HTR-8/SVneo (cell line): ENCODE measurements at regions not wholly inside any gene's neighbourhood (a gene's known extent, or its start where the extent isn't known, plus 50 kb on each side); places are given as distances from the start of the nearest gene placed in this dataset.

ENCODE experiments used
- DNase-seq: peaks from one replicate; pipeline ENCODE4 v3.0.0; 2011; ENCODE audit warnings: low spot score, mixed read lengths; ENCODE audit not compliant: insufficient read length
- FAIRE-seq: peaks from 2 replicates; lab custom pipeline; 2011; peaks lifted over from hg19 to GRCh38; lab: Jason Lieb, UNC

DNA sequence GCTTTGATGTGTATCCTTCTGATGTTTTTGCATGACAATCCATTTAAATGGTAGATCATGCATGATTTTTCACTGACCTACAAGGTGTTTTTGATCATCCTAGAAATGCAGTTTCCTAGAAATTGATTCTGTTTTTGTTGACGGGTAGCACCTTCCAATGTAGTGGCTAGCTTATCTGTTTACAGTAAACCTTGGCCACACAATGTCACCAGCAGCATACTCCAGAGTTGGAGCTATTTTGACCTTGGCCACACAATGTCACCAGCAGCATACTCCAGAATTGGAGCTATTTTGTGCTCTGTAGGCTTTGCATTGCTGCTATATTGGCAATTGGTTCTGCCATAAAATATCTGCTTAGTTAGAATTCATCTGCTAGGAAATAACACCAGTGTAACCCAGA lies 74.6 kb upstream of the NAA20 start:
- FAIRE-seq (no peak), DNase-seq (no peak)

GRCh38 chr20:19943061-19943521 lies 74.1 kb upstream of the NAA20 start:
- DNase-seq (no peak), FAIRE-seq (no peak)

DNA sequence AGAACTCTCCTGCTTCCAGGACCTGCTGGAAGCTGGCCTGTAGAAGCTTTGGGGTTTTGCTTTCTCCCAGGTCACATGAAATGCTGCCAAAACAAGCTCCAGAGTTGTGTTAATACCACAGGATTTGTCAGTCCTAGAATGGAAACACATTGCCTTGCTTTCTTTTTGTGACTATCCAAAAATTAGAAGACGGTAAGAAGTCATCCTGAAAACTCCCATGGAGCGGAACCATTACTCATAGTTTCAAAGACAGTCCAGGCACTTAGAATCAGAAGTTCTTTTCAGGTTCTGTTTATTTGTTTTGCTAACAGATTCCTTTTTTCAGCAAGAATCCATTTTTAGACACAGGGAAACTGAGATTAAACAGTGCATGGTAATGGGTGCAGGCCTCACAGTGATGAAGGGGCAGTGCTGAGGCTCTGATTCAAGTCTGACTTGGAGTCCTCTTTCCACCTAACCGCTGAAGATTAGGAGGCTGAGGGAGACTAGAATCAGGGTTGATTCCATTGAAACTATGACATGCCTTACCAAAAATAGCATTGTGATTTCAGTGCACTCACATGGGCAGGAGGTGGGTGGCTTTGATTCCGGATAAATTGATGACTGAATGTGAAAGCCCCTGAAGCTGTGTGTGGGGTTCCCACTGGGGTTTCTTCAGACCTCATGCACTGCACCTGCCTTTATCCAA lies 72.2 kb upstream of the NAA20 start:
- DNase-seq (no peak), FAIRE-seq (no peak)

DNA sequence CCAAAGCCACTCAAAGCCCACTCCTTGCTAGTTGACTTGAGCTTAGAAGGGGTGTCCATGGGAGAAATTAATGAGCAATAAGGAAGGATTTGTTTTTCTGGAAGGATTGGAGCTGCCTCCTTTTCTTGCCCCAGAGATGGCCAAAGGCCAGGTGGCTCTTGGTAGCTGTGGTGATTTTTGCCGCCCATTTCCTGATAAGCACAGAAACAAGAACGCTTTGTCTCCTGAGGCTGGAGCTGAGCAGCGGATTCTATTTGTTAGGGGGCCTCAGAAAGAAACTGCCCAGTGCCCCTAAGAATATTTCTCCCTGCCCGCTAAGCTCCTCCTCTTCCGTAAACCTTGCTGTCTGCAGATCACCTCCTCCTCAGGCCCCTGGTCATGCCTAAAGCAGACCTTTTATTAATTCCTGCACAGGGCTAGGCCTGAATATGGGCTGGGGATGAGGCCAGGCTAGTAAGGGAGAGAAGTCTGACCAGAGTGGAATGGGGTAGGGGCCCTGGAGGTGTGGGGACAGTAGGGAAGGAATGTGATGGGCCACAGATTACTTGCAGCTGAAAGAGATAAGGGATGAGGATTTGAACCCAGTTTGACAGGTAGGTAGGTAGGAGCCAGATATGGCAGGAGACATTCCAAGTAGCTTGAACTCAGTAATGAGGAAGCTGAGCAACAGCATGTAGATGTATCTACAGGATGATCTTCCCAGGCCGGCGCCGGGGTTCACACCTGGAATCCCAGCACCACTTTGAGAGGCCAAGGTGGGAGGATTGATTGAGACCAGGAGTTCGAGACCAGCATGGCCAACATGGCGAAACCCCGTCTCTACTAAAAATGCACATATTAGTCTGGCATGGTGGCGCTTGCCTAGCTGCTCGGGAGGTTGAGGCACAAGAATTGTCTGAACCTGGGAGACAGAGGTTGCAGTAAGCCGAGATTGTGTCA lies 71.2 kb upstream of the NAA20 start:
- no peak for DNase-seq
- no peak for FAIRE-seq

DNA sequence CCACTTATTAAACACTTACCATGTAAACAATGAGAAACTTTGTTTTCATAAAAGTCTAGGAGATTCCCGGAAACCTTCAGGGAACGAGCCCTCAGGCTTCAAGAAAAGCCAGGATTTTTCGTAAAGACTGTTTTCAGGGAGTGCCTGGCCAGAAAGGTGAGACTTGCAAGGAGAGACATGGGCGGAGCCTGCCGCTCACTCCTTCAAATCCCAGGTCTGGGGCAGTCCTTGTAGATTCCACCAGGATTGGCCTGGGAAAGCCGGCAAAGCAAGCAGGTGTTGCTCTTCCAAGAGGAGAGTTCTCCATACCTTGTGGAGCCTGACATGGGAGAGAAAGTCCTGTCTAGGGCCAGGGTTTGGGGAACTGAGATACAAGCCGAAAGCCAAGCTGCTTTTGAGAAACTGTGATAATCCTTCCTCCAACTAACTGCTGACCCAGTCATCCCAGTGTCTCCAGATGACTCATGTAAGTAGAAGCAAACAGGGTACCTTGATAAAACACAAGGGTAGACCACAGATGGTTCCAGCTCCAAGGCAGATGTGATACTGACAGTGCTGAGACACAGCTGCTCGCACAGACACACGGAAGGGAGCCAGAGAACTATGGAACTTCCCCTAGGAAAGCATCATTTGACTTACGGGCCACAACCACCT lies 69.4 kb upstream of the NAA20 start:
- no peak for FAIRE-seq
- DNase-seq, result no peak

DNA sequence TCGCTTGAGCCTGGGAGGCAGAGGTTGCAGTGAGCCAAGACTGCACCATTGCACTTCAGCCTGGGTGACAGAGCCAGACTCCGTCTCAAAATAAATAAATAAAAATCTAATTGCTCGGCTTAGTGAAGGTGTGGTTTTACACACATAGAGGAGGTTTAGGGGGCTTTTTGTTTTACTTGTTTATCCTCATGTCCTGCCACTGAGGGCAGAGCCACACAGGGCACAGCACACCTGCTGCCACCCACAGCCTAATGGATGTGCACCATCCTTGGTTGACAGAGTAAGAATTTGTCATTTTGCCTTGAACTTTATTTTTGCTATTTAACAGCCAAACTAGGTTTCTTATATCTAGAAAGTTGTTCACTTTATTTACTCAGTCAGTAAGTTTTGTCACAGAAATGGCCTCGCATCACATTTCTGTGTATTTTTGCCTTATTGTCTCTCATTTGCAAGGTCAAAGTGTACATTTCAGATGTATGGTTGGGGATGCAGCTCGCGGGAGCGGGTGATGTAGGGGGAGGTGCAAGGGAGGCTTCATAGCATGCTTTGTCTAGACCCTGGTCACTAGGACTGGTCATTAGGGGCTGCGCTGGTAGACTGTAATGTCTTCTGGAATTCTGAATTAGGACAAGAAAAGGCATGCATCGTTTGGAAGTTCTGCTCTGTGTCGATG lies 67.8 kb upstream of the NAA20 start:
- FAIRE-seq (no peak), DNase-seq (no peak)

GRCh38 chr20:19950042-19950441 lies 67.1 kb upstream of the NAA20 start:
- DNase-seq (no peak), FAIRE-seq (no peak)

DNA sequence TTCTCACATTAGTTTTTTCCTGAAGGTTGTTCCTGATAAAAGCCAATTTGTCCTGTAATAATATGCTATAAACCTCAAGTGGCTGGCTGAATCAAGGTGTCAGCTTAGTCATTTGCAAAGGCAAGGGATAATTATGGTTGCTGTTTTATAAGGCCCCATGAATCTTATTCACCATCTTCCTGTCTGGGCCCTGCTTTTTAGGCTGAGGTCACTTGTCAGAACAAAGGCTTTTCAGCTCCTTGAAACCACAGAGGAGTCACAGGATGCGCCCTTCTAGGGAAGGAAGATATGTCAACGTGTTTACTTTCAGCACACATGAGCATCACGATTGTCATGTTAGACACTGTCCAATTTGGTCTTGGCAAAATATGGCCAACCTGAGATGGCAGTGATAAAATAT lies 64.8 kb upstream of the NAA20 start:
- no peak for DNase-seq

DNA sequence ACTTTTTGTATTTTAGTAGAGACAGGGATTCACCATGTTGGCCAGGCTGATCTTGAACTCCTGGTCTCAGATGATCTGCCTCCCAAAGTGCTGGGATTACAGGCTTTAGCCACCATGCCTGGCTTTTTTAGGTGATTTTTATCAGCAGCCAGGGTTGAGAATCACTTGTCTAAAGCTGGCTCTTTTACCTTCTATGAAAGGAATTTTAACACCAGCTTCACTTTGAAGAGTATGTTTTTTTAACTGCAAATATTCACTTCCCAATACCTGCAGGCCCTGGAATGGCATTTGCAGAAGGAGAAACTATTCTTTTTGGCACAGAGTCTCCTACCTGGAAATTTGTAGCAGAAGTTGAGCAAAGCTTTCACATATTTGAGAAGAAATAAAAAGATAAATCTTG lies 63.6 kb upstream of the NAA20 start:
- FAIRE-seq, result no peak
- DNase-seq, result no peak

More for the DNA sequence above, 64.8 kb upstream of the NAA20 start:
- no peak for FAIRE-seq

DNA sequence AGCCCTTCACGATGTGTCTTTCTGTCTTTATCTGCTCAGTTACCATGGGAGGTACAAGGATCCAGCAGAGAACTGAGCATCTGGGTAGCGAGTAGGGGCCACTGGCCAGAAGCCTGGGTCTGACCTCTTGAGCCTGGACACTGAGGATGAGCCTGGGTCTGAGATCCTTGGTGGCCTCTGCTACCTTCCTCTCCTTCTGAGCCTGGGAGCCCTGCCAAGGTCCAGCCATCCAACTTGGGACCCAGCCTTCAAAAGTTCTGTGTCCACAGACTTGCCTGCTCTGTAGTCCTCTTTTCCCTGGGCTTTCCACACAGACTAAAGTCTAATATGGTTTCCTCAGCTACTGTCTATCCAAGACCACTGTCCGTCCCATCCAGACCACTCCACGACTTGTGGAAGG lies 60.2 kb upstream of the NAA20 start:
- FAIRE-seq (no peak), DNase-seq (no peak)

DNA sequence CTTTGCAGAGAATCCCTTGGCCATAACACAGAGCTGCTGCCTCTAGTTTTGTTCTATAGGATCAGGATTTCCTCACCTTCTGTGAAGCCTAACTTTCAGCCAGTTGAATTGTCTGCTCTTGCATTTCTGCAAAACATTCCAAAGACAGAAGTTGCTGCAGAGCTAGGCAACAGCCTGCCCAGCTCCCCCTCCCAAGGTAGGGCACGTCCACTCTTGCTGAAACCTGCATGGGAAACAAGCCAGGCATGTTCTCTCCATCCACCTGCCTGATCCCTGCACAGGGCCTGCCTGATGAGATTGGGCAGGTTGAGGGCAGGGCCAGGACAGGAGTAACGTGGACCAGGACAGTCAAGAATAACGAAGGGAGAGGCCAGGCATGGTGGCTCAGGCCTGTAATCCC lies 58.9 kb upstream of the NAA20 start:
- DNase-seq (no peak), FAIRE-seq (no peak)

GRCh38 chr20:19958928-19959327 lies 58.2 kb upstream of the NAA20 start:
- FAIRE-seq, result no peak
- no peak for DNase-seq

DNA sequence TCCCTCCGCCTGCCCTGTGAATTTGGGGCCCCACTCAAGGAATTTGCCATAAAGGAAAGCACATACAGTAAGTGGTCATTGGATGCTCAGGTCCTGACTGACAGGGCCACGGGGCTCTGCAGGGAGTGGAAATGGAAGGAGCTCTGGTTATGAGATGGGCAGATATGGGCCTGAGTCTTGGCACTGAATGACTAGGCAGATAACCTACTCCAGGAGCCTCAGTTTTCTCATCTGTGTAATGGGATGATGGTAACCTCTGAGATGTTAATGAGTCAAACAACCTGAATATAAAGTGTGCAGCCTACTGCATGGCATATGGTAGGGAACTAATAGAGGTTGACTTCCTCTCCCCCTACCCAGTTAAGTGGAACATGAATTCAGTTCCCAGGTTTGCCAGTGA lies 56.4 kb upstream of the NAA20 start:
- FAIRE-seq (no peak), DNase-seq (no peak)

DNA sequence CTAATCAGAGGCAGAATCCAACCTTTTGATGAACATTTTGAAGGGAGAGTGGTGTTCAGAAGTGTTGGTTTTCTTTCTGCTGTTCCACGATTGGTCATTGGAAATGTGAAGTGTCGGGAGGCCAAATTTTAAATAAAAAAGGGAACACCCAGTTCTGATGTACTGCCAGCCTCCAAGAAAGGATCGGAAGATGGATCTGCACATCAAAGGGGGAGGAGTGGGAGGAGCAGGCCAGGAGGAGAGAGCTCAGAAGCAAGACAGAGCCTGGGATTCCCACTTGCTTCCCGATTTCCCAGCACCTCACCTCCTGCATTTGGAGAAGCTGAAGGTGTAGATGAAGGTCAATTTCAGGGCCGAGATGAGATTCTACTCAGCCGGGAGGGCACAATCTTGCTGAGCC lies 55.9 kb upstream of the NAA20 start:
- no peak for FAIRE-seq
- DNase-seq, result no peak

DNA sequence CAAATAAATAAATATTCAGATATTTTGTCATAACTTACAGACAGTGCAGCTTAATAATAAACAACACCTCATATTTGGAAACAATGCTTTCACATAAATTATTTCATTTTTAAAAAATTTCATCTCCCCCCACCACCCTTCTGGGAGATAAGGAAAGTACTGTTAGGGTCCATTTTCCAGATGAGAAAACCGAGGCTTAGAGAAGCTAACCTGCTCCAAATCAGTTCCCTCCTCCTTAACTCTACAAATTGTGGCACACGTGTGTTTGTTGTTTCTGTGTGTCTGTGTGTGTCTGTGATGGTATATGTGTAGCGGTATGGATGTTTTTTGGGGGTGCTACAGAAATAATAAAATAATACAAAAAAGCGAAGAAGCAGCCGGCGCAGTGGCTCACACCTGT lies 54.2 kb upstream of the NAA20 start:
- no peak for DNase-seq
- FAIRE-seq, result no peak

DNA sequence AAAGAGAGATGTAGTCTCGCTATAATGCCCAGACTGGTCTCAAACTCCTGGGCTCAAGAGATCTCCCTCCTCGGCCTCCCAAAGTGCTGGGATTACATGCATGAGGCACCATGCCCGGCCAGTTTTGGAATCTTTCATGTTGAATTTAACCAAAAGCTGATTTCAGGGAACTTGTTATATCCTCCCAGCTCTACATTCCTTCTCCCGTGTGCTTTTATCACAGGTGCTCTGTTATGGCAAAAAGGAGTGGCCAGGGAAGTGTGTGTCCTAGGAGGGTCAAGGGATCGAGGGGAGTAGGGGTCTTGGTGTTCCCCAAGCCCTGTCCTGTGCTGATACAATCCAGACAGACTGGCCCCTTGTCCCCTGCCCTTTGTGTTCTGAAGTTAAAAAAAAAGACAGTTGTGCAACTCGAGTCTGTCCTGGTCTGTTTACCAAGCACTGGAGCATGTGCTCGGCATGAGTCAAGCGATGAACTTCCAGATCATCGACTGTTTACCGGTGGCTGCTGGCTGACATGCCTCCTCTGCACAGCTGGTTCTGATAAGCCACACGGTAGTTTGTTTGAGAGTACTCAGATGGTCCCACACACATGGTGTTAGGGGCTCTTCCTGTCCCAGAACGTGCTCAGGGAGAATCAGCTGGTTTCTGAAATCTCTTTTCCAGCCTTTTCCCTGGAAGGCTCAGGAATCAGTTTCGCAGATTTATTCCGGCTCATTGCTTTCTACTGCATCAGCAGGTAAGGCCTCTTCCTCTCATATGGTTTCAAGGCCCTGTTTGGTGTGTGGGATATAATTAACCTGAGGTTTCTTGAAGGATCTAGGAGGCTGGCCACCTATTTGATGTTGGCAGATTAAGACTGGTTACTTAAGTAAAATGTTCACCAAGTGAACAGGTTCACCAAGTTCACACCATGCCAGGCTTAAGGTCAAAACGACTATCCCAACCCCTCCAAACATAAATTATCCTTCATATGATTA lies 52.6 kb upstream of the NAA20 start:
- FAIRE-seq (peak; percentile 75), DNase-seq (peak; percentile 42)

- DNase-seq (no peak), FAIRE-seq (no peak)
Measured at GRCh38 chr20:19966840-19967239, 50.3 kb upstream of the NAA20 start.
